Tibial nerve (tissue), 3 donors: ENCODE measurements at regions not wholly inside any gene's neighbourhood (a gene's known extent, or its start where the extent isn't known, plus 50 kb on each side); places are given as distances from the start of the nearest gene placed in this dataset.

Source experiments
- POLR2A ChIP-seq, 2 donors: fragments of 450-650 bp; IDR thresholded peaks; one replicate each; pipeline ENCODE4 v1.6.1; 2017; ENCODE audit warnings: antibody characterized with exemption in 2 of 2, mild to moderate bottlenecking in 2 of 2, moderate library complexity in 2 of 2
- TF ChIP-seq, protein P1 (sequence below), 5 experiments: fragments of 200-600 bp in 3 of 5; fragments of 450-650 bp in 2 of 5; sonication (generic) in 3 of 5; IDR thresholded peaks; one replicate each; pipeline ENCODE4 v1.5.1; 2016 to 2019; ENCODE audit warnings: antibody characterized with exemption in 5 of 5, mild to moderate bottlenecking in 3 of 5, moderate library complexity in 2 of 5

GRCh38 chr2:8126783-8127182 is 555.1 kb upstream of the ID2 start:
- TF ChIP-seq, protein P1, sequence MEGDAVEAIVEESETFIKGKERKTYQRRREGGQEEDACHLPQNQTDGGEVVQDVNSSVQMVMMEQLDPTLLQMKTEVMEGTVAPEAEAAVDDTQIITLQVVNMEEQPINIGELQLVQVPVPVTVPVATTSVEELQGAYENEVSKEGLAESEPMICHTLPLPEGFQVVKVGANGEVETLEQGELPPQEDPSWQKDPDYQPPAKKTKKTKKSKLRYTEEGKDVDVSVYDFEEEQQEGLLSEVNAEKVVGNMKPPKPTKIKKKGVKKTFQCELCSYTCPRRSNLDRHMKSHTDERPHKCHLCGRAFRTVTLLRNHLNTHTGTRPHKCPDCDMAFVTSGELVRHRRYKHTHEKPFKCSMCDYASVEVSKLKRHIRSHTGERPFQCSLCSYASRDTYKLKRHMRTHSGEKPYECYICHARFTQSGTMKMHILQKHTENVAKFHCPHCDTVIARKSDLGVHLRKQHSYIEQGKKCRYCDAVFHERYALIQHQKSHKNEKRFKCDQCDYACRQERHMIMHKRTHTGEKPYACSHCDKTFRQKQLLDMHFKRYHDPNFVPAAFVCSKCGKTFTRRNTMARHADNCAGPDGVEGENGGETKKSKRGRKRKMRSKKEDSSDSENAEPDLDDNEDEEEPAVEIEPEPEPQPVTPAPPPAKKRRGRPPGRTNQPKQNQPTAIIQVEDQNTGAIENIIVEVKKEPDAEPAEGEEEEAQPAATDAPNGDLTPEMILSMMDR (IDR thresholded peaks at IDR 0.05): no peak
- no peak for TF ChIP-seq POLR2A (IDR thresholded peaks at IDR 0.05)
